HG02759 (cell line): ENCODE measurements at regions not wholly inside any gene's neighbourhood (a gene's known extent, or its start where the extent isn't known, plus 50 kb on each side); places are given as distances from the start of the nearest gene placed in this dataset.
A peak's percentile ranks its signal among the peaks of the same experiment; 100 is the strongest.

Source experiments
- ATAC-seq: cut with Tn5 transposase; IDR thresholded peaks from one replicate; pipeline ENCODE4 v1.9.1; 2021; ENCODE audit warnings: mild to moderate bottlenecking, moderate library complexity; ENCODE audit not compliant: unreplicated experiment

GRCh38 chr3:106577241-106577640 lies 708.4 kb upstream of the CBLB start:
- ATAC-seq: no peak

DNA sequence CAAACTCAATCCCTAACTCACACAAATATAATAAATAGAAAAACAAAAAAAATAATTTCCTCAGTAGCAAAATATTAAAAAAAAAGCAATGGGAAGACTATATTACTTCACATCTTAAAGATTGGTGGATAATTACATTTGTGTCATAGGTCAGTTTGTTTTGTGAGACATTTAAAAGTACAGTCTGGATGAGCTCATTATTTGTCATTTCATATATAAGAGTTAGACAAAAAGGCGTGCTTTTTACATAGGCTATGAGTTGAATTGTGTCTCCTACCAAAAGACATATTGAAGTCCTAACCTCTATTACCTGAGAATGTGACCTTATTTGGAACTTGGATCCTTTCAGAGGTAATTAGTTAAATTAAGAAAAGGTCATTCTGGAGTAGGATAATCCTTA lies 710.1 kb upstream of the CBLB start:
- no peak for ATAC-seq

DNA sequence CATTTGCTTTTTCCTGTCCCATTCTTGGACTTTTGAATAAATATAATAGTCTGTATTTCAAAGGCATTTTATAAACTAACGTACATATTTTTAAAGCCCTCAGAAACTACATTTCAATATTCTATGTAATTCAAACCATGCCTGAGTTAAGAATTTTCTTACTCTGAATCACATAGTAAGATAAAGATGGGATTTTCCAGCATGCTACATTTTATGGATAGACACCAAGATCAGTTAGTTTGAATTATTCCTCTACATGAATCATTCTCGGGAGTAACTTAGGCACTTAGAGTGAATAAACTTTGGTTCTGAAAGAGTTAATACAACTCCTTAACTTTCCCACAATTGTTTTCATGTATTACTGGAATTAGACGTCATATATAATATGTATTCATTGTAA lies 713.3 kb upstream of the CBLB start:
- no peak for ATAC-seq

- ATAC-seq: no peak
Measured at GRCh38 chr3:106587551-106587950, 718.7 kb upstream of the CBLB start.

- no peak for ATAC-seq
Measured at GRCh38 chr3:106588739-106589138, 719.9 kb upstream of the CBLB start.

DNA sequence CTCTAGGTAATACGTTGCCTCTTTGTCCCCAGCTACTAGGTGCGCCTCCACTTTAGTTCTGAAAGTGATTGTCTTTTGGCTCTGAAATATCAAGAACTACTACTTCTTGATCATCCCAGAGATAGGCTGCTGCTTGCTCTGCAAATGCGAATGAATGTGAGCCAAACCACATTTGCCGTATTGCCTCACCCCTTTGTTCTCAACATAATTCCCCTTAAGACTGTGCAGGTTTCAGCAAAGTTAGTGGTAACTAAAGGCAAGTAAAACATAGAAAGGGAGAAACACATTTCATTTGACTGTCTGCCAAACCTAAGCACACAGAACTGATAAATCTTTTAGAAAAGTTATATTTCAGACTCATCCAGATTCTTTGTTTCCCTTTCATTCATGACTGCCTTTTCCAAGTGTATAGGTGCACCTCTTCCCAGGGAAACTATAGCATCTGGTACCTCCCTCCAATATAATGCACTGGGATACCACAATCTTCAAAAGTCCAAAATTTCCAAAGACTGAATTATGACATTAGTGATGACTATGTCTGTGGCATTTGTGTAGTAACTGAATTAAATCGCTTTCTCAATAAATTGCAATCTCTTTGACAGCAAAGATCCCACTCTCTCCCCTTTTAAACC lies 720.6 kb upstream of the CBLB start:
- no peak for ATAC-seq

DNA sequence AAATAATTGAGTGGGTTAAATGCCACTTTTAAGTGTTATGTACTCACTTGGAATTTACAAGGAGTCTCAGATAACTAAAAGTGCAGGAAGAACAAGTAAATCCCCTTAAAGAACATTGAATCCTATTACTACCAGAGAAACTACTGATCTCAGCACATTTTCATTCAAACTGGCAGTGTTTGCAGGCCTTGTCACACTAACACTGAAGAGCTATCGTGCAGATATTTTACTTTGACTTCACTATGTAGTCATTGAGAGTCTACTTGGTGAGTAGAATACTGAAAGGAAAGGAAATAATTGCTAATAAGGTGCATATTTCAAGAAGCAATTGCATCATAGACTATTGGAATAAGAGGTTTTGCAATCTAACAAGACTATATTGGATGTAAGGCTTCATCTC lies 721.4 kb upstream of the CBLB start:
- ATAC-seq: no peak

DNA sequence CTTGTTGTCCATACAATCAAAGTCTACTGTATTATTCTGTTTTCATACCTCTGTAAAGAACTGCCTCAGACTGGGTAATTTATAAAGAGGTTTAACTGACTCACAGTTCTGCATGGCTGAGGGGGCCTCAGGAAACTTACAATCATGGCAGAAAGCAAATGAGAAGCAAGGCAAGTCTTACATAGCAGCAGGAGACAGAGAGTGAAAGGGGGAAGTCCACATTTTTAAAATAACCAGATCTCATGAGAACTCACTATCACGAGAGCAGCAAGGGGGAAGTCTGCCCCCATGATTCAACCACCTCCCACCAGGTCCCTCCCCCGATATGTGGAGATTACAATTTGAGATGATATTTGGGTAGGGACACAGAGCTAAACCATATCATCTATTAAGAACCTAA lies 724.6 kb upstream of the CBLB start:
- no peak for ATAC-seq

DNA sequence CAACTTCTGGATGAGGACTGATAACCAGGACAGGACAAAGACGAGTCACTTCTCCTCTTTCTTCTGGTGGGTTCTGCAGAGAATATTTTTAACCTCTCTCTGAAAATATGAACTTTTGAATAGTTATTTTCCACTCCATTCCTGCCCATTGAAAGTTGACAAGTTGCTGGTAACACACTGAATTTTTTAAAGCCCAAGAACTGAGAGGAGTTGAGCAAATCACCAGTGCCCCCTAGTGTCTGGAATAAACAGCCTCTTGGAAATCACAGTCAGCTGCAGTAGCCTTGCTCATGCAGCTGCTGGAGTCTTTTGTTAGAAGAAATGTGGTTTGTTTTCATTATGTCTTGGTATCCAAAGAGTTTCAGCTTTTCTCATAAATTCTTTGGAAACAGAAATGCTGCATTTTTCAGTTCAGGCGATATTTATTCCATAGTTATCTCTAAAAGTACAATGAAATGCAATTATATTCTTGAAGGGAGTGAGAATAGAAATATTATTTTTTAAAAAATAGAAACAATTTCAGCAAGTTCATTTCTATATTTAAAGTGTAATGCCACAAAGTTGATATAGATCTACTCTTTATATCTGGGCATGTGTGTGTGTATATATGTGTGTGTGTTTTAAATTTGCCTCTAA lies 741.0 kb upstream of the CBLB start:
- ATAC-seq: peak; percentile 92

DNA sequence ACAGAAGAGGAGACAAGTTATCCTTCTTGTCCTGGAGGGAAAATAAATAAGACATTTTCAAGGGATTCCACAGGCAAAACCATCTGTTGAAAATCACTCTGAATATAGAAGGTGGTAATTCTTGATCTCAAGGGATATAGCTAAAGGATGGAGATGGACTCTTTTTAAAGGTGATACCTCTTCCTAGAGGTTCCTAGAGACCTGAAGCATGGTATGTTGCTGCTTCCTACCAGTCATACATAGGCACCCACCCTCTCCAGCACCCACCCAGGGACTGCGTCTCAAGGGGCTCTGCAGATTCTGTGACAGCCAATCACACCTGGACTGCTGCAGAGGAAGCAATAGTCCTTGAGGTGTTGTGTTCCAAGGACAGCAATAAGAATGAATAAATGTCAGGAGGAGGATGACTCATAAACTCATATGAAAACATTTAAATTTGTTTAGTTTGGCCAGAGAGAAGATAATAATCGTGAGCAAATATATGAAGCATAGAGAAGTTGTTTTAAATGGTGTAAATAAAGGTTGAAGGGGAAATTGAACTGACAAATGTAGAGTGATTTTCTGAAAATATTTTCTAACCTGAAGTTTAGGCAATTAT lies 741.6 kb upstream of the CBLB start:
- no peak for ATAC-seq

GRCh38 chr3:106611116-106611515 lies 742.3 kb upstream of the CBLB start:
- no peak for ATAC-seq

DNA sequence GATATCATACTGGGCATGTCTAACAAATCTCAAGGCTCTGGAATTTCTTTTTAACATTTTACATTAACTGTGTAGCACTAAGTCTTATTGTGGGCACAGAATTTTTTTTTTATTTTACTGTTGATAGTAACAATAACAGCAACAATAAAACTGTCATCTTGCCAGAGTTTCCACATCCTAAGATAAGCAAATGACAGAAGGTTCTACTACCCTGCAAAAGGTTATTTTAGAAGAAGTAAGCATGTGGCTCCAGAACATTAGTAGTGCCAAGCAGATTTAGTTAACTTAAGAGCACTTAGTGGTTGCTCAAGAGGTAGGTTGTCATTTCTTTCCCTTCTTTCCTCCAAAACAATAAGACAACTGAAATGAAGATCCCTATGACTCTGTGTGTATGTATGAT lies 743.0 kb upstream of the CBLB start:
- no peak for ATAC-seq

DNA sequence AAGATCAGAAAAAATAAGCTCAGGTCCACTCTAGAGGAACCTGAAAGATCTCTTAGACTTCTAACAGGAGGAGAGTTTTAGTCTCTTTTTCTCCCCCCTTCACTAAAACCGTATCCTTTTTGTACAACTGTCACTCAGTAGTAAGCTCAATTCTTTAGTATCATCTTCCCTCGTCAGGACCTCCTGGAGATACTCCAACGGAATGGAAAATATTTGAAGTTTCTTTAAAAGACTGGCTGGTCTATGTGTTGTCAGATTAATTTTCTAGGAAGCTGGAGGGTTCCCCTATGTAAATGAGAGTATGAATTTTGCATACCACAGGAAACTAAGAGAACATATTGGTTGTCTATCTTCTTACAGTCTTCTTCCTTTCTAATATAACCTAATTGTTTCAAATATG lies 747.7 kb upstream of the CBLB start:
- no peak for ATAC-seq

GRCh38 chr3:106617276-106617675 lies 748.5 kb upstream of the CBLB start:
- no peak for ATAC-seq

GRCh38 chr3:106620646-106621045 lies 751.8 kb upstream of the CBLB start:
- no peak for ATAC-seq

- no peak for ATAC-seq
Measured at GRCh38 chr3:106624154-106624553, 753.1 kb upstream of the CCDC54 start.

DNA sequence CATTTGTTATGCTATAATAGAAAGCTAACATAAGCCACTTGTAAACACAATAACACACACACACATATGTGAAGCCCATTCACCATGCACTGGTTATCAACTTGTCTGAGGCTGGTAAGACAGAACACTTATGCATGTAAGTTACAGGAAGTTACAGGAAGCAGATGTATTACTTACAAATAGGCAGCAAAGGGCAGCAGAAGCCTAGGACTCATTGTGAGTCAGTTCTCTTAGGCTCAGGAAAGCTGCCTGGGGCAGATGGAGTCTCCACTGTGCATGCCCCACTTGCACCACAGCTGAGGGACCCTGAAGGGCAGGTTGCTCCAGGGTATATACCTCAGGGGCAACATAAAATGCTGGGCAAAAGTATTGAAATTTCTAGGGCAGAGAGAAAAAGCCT lies 748.8 kb upstream of the CCDC54 start:
- ATAC-seq: no peak

- ATAC-seq: peak; percentile 89
Measured at GRCh38 chr3:106629215-106629832, 747.9 kb upstream of the CCDC54 start.

- no peak for ATAC-seq
Measured at GRCh38 chr3:106631373-106632108, 745.7 kb upstream of the CCDC54 start.

DNA sequence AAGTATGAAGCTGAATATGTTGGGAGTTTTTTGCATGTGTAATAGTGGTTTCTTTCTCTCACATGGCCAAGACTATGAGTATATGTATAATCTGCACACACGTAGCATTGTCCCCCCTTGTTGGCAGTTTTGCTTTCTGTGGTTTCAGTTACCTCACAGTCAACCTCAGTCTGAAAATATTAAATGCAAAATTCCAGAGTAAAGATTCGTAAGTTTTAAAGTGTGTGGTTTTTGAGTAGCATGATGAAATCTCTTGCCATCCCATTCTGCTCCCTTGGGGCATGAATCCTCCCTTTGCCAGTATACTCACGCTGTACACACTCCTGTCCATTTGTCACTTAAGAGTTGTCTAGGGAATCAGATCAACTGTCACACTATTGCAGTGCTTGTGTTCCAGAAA lies 742.0 kb upstream of the CCDC54 start:
- ATAC-seq: no peak

- ATAC-seq: no peak
Measured at GRCh38 chr3:106635826-106636225, 741.4 kb upstream of the CCDC54 start.

DNA sequence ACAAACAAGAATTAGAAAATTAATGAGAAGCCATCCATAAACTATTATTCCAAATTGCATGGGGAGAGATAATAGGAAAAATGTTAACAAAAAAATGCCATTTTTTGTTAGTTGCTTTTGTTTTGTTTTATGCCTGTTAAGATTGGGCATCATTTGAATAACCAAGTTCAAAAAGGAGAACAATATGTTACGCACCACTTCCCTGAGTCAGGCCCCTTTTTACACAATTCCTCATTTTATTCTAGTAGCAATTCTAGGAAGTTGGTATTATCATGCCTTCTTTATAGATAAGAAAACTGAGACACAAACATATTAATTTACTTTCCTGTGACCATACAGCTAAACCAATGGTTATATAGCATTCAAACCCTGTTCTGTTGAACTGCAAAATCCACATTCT lies 736.9 kb upstream of the CCDC54 start:
- ATAC-seq: no peak
